Upper lobe of right lung (tissue), 1 donor: ENCODE measurements at regions not wholly inside any gene's neighbourhood (a gene's known extent, or its start where the extent isn't known, plus 50 kb on each side); places are given as distances from the start of the nearest gene placed in this dataset.

Experiments used
- ATAC-seq: fragments of 200-7000 bp; cut with Tn5 transposase; one replicate; pipeline ENCODE4 v1.9.1; 2020; ENCODE audit warnings: mild to moderate bottlenecking, moderate library complexity
- DNase-seq: peaks from one replicate; pipeline ENCODE4 v3.0.0-alpha.2; 2020
- H3K27ac ChIP-seq: fragments of 200-600 bp; one replicate; pipeline ENCODE4 v1.8.0; 2022
- H3K27me3 ChIP-seq: fragments of 200-600 bp; one replicate; pipeline ENCODE4 v1.8.0; 2022; ENCODE audit warnings: mild to moderate bottlenecking
- H3K36me3 ChIP-seq: fragments of 200-600 bp; one replicate; pipeline ENCODE4 v1.8.0; 2022
- H3K4me1 ChIP-seq: fragments of 200-600 bp; one replicate; pipeline ENCODE4 v1.8.0; 2022
- H3K4me3 ChIP-seq: fragments of 200-600 bp; one replicate; pipeline ENCODE4 v1.8.0; 2022; ENCODE audit warnings: mild to moderate bottlenecking
- H3K9me3 ChIP-seq: fragments of 200-600 bp; one replicate; pipeline ENCODE4 v1.8.0; 2022
- intact Hi-C: fragments of 100-400 bp; cut with DNase I; formaldehyde crosslinking; loops from one replicate; pipeline ENCODE4 v1.11.0; 2022
- TF ChIP-seq, protein P1 (sequence below): fragments of 200-600 bp; IDR thresholded peaks from one replicate; pipeline ENCODE4 v1.8.0; 2022; ENCODE audit warnings: antibody characterized with exemption
- donor health status: DM: no; HTN: yes; CAD: no; lungs with severe emphysema.

GRCh38 chr16:51707666-51708065 lies 556.6 kb upstream of the SALL1 start:
- H3K4me3 ChIP-seq, result no peak overlapping the region
- TF ChIP-seq, protein P1, sequence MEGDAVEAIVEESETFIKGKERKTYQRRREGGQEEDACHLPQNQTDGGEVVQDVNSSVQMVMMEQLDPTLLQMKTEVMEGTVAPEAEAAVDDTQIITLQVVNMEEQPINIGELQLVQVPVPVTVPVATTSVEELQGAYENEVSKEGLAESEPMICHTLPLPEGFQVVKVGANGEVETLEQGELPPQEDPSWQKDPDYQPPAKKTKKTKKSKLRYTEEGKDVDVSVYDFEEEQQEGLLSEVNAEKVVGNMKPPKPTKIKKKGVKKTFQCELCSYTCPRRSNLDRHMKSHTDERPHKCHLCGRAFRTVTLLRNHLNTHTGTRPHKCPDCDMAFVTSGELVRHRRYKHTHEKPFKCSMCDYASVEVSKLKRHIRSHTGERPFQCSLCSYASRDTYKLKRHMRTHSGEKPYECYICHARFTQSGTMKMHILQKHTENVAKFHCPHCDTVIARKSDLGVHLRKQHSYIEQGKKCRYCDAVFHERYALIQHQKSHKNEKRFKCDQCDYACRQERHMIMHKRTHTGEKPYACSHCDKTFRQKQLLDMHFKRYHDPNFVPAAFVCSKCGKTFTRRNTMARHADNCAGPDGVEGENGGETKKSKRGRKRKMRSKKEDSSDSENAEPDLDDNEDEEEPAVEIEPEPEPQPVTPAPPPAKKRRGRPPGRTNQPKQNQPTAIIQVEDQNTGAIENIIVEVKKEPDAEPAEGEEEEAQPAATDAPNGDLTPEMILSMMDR, result no peak
- H3K27ac ChIP-seq, result no peak overlapping the region
- ATAC-seq, result no peak
- H3K27me3 ChIP-seq, result no peaks in the 10 kb centered on the region
- H3K9me3 ChIP-seq, result peaks cover 7% of the 10 kb centered on the region
- no peaks in the 10 kb centered on the region for H3K4me1 ChIP-seq
- H3K36me3 ChIP-seq, result no peaks in the 10 kb centered on the region
- DNase-seq, result no peak
- intact Hi-C loops, result no loop called here

DNA sequence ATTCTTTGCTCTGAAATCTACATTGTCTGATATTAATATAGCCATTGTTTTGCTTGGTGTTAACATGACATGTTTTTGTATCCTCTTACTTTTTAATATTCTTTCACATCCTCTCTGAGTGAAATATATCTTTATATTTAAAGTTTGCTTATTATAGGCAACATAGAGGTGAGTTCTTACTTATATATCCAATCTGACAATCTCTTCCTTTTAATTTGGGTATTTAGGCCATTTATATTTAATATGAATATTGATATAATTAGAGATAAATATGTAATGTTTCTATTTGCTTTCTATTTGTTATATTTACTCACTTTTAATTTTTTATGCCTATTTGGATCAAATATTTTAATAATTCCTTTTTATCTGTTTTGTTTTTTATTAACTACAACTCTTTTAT lies 554.1 kb upstream of the SALL1 start:
- no peaks in the 10 kb centered on the region for H3K27me3 ChIP-seq
- H3K9me3 ChIP-seq, result peaks cover 7% of the 10 kb centered on the region
- intact Hi-C loops, result no loop called here
- H3K4me1 ChIP-seq, result no peaks in the 10 kb centered on the region
- no peak overlapping the region for H3K4me3 ChIP-seq
- DNase-seq (no peak), ATAC-seq (no peak)
- H3K36me3 ChIP-seq, result no peaks in the 10 kb centered on the region
- H3K27ac ChIP-seq, result no peak overlapping the region
- TF ChIP-seq, protein P1, result no peak

DNA sequence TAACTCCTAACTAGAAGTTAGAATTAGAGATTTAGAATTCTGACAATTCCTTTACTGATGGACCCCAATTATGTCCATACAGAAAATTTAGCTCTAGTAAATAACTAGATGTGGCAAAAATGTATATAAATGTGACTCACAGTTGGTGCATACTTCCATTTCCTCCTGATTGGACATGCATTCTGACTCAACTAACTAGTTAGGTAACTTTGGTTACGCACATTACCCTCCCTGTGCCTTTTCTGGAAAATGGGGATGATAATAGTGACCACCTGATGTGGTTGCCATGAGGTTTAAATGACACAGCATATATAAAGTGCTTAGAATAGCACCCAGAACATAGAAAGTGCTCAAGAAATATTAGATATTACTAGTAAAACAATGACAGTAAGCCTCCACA lies 550.0 kb upstream of the SALL1 start:
- no peak for DNase-seq

GRCh38 chr16:51699686-51700396 lies 548.8 kb upstream of the SALL1 start:
- intact Hi-C loops, result no loop called here
- Histone ChIP-seq H3K9me3 (peaks cover 3% of the 10 kb centered on the region), H3K36me3 (no peaks in the 10 kb centered on the region), H3K4me3 (no peak overlapping the region), H3K4me1 (no peaks in the 10 kb centered on the region), H3K27me3 (no peaks in the 10 kb centered on the region), H3K27ac (no peak overlapping the region)
- DNase-seq, result no peak
- ATAC-seq, result no peak
- TF ChIP-seq, protein P1, result no peak

More for the DNA sequence above, 550.0 kb upstream of the SALL1 start:
- Histone ChIP-seq H3K4me3 (no peak overlapping the region), H3K4me1 (no peaks in the 10 kb centered on the region), H3K36me3 (no peaks in the 10 kb centered on the region), H3K27ac (no peak overlapping the region), H3K9me3 (peaks cover 7% of the 10 kb centered on the region), H3K27me3 (no peaks in the 10 kb centered on the region)
- TF ChIP-seq, protein P1, result no peak
- ATAC-seq, result no peak
- intact Hi-C loops, result no loop called here

GRCh38 chr16:51698647-51699046 lies 547.6 kb upstream of the SALL1 start:
- Histone ChIP-seq H3K9me3 (peaks cover 5% of the 10 kb centered on the region), H3K4me3 (no peak overlapping the region), H3K27me3 (no peaks in the 10 kb centered on the region), H3K4me1 (no peaks in the 10 kb centered on the region), H3K27ac (no peak overlapping the region), H3K36me3 (no peaks in the 10 kb centered on the region)
- intact Hi-C loops, result no loop called here
- TF ChIP-seq, protein P1, result no peak
- no peak for ATAC-seq
- DNase-seq, result no peak

DNA sequence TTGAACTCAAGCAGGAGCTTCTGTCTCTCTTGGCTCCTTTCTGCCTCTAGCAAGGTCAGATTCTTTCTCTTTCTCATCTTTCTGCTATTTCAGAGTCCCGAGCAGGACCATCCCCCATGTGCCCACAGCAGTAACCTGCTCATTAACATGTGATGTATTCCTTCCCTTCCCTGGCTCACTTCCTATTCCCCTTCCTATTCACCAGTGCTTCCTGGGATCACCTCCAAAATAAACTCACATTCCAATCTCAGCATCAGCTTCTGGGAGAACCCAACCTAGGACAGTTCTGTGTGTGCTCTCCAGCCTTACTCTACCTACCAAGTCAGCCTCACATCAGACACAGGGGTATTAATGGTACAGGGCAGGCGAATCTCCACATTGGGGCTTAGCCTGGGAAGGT lies 546.4 kb upstream of the SALL1 start:
- no peak overlapping the region for H3K4me3 ChIP-seq
- no peak for DNase-seq
- TF ChIP-seq, protein P1, result no peak

More for the DNA sequence above, 546.4 kb upstream of the SALL1 start:
- Histone ChIP-seq H3K9me3 (peaks cover 6% of the 10 kb centered on the region), H3K36me3 (no peaks in the 10 kb centered on the region), H3K27me3 (no peaks in the 10 kb centered on the region), H3K27ac (no peak overlapping the region), H3K4me1 (no peaks in the 10 kb centered on the region)
- intact Hi-C loops, result no loop called here
- no peak for ATAC-seq
